ENCODE measurements at regions not wholly inside any gene's neighbourhood (a gene's known extent, or its start where the extent isn't known, plus 50 kb on each side); places are given as distances from the start of the nearest gene placed in this dataset.

DNA sequence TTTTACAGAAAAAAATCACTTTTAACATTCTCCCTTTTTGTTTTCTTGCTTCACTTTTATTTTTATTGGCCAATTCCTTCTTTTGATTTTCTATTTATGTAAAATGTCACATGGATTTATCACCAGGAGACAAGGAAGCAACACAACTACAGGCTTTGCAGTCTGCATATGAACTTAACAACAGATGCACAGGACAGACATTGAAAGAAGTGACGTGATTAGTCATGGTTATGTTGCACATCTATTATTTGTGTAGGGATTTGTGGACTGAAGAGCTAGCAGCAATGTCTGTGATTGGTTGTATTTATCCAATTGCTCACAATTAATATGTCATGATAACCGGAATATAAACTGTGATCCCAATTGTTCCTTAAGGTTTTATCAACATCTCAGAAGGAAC lies 147.8 kb upstream of the KLF3 start:
- DNase-seq = no peak
- H3K4me1 Mint-ChIP-seq = peaks cover 16% of the 10 kb centered on the region
- H3K27ac Mint-ChIP-seq = no peak overlapping the region
- H3K9me3 Mint-ChIP-seq = peaks cover 8% of the 10 kb centered on the region
- H3K27me3 Mint-ChIP-seq (ENCODE audit: low read depth, poor library complexity) = peaks cover 6% of the 10 kb centered on the region
- TF ChIP-seq, protein P1, sequence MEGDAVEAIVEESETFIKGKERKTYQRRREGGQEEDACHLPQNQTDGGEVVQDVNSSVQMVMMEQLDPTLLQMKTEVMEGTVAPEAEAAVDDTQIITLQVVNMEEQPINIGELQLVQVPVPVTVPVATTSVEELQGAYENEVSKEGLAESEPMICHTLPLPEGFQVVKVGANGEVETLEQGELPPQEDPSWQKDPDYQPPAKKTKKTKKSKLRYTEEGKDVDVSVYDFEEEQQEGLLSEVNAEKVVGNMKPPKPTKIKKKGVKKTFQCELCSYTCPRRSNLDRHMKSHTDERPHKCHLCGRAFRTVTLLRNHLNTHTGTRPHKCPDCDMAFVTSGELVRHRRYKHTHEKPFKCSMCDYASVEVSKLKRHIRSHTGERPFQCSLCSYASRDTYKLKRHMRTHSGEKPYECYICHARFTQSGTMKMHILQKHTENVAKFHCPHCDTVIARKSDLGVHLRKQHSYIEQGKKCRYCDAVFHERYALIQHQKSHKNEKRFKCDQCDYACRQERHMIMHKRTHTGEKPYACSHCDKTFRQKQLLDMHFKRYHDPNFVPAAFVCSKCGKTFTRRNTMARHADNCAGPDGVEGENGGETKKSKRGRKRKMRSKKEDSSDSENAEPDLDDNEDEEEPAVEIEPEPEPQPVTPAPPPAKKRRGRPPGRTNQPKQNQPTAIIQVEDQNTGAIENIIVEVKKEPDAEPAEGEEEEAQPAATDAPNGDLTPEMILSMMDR (IDR thresholded peaks at IDR 0.05) = no peak
- peaks cover 4% of the 10 kb centered on the region for H3K36me3 Mint-ChIP-seq (ENCODE audit: low read depth)
- no peak overlapping the region for H3K4me3 Mint-ChIP-seq

DNA sequence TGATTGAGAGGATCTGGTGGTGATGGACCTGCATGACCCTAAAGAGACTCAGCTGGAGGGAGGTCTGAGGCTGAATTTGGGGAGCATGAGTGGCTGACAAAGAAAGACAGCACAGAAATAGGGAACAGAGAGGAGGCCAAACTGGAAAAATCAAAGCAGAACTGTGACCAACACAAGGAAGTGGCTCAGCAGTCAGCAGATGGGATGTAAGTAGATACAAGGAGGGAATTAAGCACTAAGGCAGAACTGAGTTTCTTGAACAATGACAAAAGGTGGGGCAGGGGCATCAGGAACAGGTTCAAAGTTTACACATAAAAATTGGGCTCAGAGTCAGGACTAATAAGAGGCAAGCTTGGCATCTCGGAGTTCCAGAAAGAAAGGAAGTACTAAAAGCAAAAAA lies 144.3 kb upstream of the KLF3 start:
- peak overlapping the region; percentile 24 for H3K27ac Mint-ChIP-seq
- TF ChIP-seq, protein P1 (IDR thresholded peaks at IDR 0.05) = no peak
- peaks cover 6% of the 10 kb centered on the region for H3K27me3 Mint-ChIP-seq (ENCODE audit: low read depth, poor library complexity)
- H3K4me1 Mint-ChIP-seq = no peaks in the 10 kb centered on the region
- DNase-seq = no peak
- H3K4me3 Mint-ChIP-seq = no peak overlapping the region
- H3K9me3 Mint-ChIP-seq = peaks cover 19% of the 10 kb centered on the region
- H3K36me3 Mint-ChIP-seq (ENCODE audit: low read depth) = peaks cover 4% of the 10 kb centered on the region

- no peak for DNase-seq
- Mint-ChIP-seq H3K27me3 (ENCODE audit: low read depth, poor library complexity) (peaks cover 3% of the 10 kb centered on the region), H3K4me3 (no peak overlapping the region), H3K36me3 (ENCODE audit: low read depth) (peaks cover 4% of the 10 kb centered on the region), H3K4me1 (no peaks in the 10 kb centered on the region), H3K9me3 (peaks cover 22% of the 10 kb centered on the region), H3K27ac (no peak overlapping the region)
- TF ChIP-seq, protein P1 (IDR thresholded peaks at IDR 0.05) = no peak
Measured at GRCh38 chr4:38523054-38523453, 140.9 kb upstream of the KLF3 start.

GRCh38 chr4:38523524-38524448 lies 140.2 kb upstream of the KLF3 start:
- no peak for DNase-seq
- peaks cover 3% of the 10 kb centered on the region for H3K27me3 Mint-ChIP-seq (ENCODE audit: low read depth, poor library complexity)
- H3K36me3 Mint-ChIP-seq (ENCODE audit: low read depth) = peaks cover 4% of the 10 kb centered on the region
- peaks cover 22% of the 10 kb centered on the region for H3K9me3 Mint-ChIP-seq
- TF ChIP-seq, protein P1 (IDR thresholded peaks at IDR 0.05) = no peak
- no peaks in the 10 kb centered on the region for H3K4me1 Mint-ChIP-seq
- H3K4me3 Mint-ChIP-seq = no peak overlapping the region
- peak overlapping the region; percentile 9 for H3K27ac Mint-ChIP-seq

DNA sequence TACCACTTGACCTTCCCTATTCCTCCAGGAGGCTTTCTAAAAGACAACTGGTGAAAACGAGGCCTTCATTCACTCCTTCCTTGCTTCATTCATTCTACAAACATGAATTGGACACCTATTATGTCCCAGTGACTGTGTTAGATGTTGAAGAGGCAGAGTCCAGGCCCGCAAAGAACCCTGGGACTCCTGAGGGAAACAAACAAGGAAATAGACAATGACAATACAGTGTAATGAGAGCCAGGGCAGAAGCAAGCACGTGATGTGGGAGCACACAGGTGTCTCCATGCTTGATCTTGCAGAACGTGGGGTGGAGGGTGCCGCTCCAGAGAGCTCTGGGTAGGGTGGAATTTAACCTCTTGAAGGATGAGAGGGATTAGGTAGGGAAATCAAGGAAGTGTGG lies 137.6 kb upstream of the KLF3 start:
- H3K9me3 Mint-ChIP-seq = peaks cover 12% of the 10 kb centered on the region
- H3K27ac Mint-ChIP-seq = no peak overlapping the region
- peaks cover 3% of the 10 kb centered on the region for H3K27me3 Mint-ChIP-seq (ENCODE audit: low read depth, poor library complexity)
- no peak for DNase-seq
- no peak overlapping the region for H3K4me3 Mint-ChIP-seq
- H3K36me3 Mint-ChIP-seq (ENCODE audit: low read depth) = no peaks in the 10 kb centered on the region
- TF ChIP-seq, protein P1 (IDR thresholded peaks at IDR 0.05) = no peak
- peaks cover 18% of the 10 kb centered on the region for H3K4me1 Mint-ChIP-seq
